ENCODE measurements at regions not wholly inside any gene's neighbourhood (a gene's known extent, or its start where the extent isn't known, plus 50 kb on each side); places are given as distances from the start of the nearest gene placed in this dataset.

DNA sequence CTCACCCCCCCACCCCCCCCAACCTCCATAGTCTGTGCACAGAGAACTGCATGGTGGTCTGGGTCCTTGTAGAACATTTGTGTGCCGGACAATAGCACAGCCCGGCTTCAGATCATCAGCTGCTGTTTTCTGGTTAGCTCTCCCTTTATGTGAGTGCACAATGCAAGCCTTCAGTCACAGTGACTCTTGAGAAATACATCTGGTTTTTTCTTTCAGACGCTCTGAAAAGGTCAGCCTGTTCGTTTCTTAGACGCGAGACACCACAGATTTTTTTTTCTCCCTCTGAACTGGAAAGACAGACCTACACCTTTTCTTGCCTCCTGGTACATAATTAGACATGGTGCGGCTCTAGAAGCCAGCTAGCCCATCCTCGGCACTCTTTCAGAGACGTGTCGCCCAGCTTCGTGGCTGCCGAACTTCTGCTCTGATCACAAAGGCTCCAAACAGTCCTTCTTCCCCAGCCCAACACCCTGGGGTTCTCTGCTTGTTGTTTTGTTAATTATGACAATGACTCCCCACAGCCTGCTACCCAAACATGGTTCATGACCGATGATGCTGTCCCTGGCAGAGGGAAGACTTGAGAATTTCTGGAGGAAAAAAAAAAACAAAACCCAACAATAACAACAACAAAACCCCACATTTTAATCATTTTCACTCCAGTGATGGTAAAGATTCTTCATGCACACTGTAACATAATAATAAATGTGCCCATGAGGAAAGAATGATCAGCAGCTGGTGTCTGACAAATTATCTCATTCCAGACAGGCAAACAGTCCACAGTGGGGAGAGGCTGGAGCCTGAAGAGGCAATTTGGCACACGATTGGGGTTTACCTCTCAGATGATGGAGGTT is 241.4 kb upstream of the ZNF462 start:
- TF ChIP-seq, protein P1, sequence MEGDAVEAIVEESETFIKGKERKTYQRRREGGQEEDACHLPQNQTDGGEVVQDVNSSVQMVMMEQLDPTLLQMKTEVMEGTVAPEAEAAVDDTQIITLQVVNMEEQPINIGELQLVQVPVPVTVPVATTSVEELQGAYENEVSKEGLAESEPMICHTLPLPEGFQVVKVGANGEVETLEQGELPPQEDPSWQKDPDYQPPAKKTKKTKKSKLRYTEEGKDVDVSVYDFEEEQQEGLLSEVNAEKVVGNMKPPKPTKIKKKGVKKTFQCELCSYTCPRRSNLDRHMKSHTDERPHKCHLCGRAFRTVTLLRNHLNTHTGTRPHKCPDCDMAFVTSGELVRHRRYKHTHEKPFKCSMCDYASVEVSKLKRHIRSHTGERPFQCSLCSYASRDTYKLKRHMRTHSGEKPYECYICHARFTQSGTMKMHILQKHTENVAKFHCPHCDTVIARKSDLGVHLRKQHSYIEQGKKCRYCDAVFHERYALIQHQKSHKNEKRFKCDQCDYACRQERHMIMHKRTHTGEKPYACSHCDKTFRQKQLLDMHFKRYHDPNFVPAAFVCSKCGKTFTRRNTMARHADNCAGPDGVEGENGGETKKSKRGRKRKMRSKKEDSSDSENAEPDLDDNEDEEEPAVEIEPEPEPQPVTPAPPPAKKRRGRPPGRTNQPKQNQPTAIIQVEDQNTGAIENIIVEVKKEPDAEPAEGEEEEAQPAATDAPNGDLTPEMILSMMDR (IDR thresholded peaks at IDR 0.05) = no peak
- TF ChIP-seq POLR2A (IDR thresholded peaks at IDR 0.05) = no peak
